Pancreas (tissue), 10 donors: ENCODE measurements at regions not wholly inside any gene's neighbourhood (a gene's known extent, or its start where the extent isn't known, plus 50 kb on each side); places are given as distances from the start of the nearest gene placed in this dataset.

Source experiments
- ATAC-seq, 4 donors: fragments of 200-7000 bp; cut with Tn5 transposase; one replicate each; pipeline versions ENCODE4 v1.8.0 to v1.9.1; 2020; ENCODE audit warnings: mild to moderate bottlenecking in 4 of 4, moderate library complexity in 4 of 4
- DNase-seq, 6 donors: peaks; one replicate each; pipeline ENCODE4 v3.0.0-alpha.2; 2020
- FAIRE-seq: peaks from 2 replicates; lab custom pipeline; 2012; peaks lifted over from hg19 to GRCh38; lab: Jason Lieb, UNC
- H3K27ac ChIP-seq, 4 donors: fragments of 200-600 bp; sonication (generic); 1 replicate in 3 of 4; 2 replicates in 1 of 4; pipeline versions ENCODE4 v1.5.0 to v1.8.0; 2020
- H3K27me3 ChIP-seq, 4 donors: fragments of 200-600 bp; one replicate each; pipeline ENCODE4 v1.8.0; 2021
- H3K36me3 ChIP-seq, 3 donors: fragments of 200-600 bp; sonication (generic) in 1 of 3; one replicate each; pipeline versions ENCODE4 v1.5.0 to v1.8.0; 2020 to 2021
- H3K4me1 ChIP-seq, 3 donors: fragments of 200-600 bp; one replicate each; pipeline ENCODE4 v1.8.0; 2021
- H3K4me3 ChIP-seq, 4 donors: fragments of 200-600 bp; sonication (generic) in 2 of 4; one replicate each; pipeline versions ENCODE4 v1.5.0 to v1.8.0; 2020 to 2021
- H3K9me3 ChIP-seq, 4 donors: fragments of 200-600 bp; one replicate each; pipeline ENCODE4 v1.8.0; 2021
- CTCF ChIP-seq, 4 donors: fragments of 200-600 bp; sonication (generic) in 3 of 4; IDR thresholded peaks; one replicate each; pipeline versions ENCODE4 v1.5.0 to v1.8.0; 2021; ENCODE audit warnings: antibody characterized with exemption in 4 of 4
- WGBS, 2 donors: extraction: QIAGEN DNeasy Blood & Tissue Kit; methylation state at CpG; one replicate each; pipeline ENCODE4 v1.1.7; 2013; 5-methylcytosine and 5-hydroxymethylcytosine counted together
- intact Hi-C, 3 donors: fragments of 100-400 bp; cut with DNase I; formaldehyde crosslinking; loops; one replicate each; pipeline versions ENCODE4 v1.11.1 to v1.14.2; 2022
- donor health status: healthy with polysubstance abuse.
- donor health status: DM: no; HTN: no; CAD: no; lungs with moderate emphysema.
- donor health status: DM: no; HTN: no; CAD: no.
- donor health status: control.
- donor health status: control.
- donor health status: Bipolar disorder and iron deficiency.
- donor health status: DM: yes; HTN: yes; CAD: no.
- donor health status: DM: no; HTN: no; CAD: no.
- donor health status: DM: no; HTN: no; CAD: no.
- donor health status: DM: yes; HTN: yes; CAD: no.

DNA sequence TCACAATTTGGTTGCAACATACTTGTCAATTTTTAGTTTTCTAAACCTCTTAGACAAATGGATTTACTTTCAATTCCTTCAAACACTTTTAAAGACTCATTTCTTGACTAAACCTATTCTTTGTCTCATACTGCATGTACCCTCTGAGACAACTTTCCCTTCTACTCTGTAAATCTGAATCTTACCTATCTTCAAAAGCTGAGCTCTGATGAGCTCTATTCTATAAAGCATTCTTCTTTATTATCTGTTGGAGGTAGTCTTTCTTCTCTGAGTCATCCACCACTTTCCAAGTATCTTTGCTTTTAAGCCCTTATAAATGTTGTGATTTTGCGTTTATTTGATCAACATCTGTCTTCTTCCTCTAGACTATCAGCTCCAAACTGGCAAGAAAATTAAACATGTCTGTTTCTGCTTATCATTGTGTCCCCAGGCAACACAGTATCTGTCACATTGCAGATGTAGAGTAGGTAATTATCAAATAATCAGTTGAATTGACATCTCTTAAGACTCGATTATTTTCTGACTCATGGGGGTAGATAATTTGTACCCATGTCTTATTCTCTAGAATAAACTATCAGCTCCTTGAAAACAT, 265.6 kb upstream of the FAR2 start:
- no peak overlapping the region for H3K27ac ChIP-seq
- no peaks in the 10 kb centered on the region for H3K9me3 ChIP-seq
- intact Hi-C loops, result no loop called here
- DNase-seq, result no peak
- no peaks in the 10 kb centered on the region for H3K4me1 ChIP-seq
- no peaks in the 10 kb centered on the region for H3K27me3 ChIP-seq
- H3K4me3 ChIP-seq, result no peak overlapping the region
- H3K36me3 ChIP-seq, result no peaks in the 10 kb centered on the region
- ATAC-seq, result no peak
- no peak for TF ChIP-seq CTCF (IDR thresholded peaks at IDR 0.05)
- WGBS, 2 donors, result 12 to 31% methylated on average over 2 of the region's 2 CpGs
- FAIRE-seq, result no peak

GRCh38 chr12:28884904-28885679, 264.0 kb upstream of the FAR2 start:
- Histone ChIP-seq H3K36me3 (no peaks in the 10 kb centered on the region), H3K4me1 (no peaks in the 10 kb centered on the region), H3K27me3 (no peaks in the 10 kb centered on the region), H3K27ac (no peak overlapping the region), H3K4me3 (no peak overlapping the region), H3K9me3 (no peaks in the 10 kb centered on the region)
- no peak for TF ChIP-seq CTCF (IDR thresholded peaks at IDR 0.05)
- FAIRE-seq, result no peak
- 49 to 56% methylated on average over 3 of the region's 3 CpGs for WGBS, 2 donors
- intact Hi-C loops, result no loop called here
- no peak for DNase-seq
- no peak for ATAC-seq

GRCh38 chr12:28885928-28886327, 263.1 kb upstream of the FAR2 start:
- no peak overlapping the region for H3K4me3 ChIP-seq
- 66 to 78% methylated on average over 2 of the region's 2 CpGs for WGBS, 2 donors
- no peak overlapping the region for H3K27ac ChIP-seq
- ATAC-seq (no peak), FAIRE-seq (no peak), DNase-seq (no peak)
- H3K4me1 ChIP-seq, result no peaks in the 10 kb centered on the region
- H3K9me3 ChIP-seq, result no peaks in the 10 kb centered on the region
- intact Hi-C loops, result no loop called here
- no peaks in the 10 kb centered on the region for H3K27me3 ChIP-seq
- no peak for TF ChIP-seq CTCF (IDR thresholded peaks at IDR 0.05)
- no peaks in the 10 kb centered on the region for H3K36me3 ChIP-seq

GRCh38 chr12:28887461-28887990, 261.6 kb upstream of the FAR2 start:
- intact Hi-C loops, result no loop called here
- FAIRE-seq (no peak), ATAC-seq (no peak), DNase-seq (no peak)
- Histone ChIP-seq H3K9me3 (no peaks in the 10 kb centered on the region), H3K4me3 (no peak overlapping the region), H3K27me3 (no peaks in the 10 kb centered on the region), H3K4me1 (no peaks in the 10 kb centered on the region), H3K27ac (no peak overlapping the region), H3K36me3 (no peaks in the 10 kb centered on the region)
- no peak for TF ChIP-seq CTCF (IDR thresholded peaks at IDR 0.05)

DNA sequence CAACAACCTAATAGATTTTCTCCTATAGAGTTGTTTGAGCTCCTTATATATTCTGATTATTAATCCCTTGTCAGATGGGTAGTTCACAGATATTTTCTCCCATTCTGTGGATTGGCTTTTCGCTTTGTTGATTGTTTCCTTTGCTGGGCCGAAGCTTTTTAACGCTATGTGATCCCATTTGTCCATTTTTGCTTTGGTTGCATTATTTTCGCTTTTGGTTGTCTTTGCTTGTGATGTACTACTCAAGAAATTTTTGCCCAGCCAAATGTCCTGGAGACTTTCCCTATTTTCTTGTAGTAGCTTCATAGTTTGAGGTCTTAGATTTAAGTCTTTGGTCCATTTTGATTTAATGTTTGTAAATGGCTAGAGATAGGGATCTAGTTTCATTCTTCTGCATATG, 258.4 kb upstream of the FAR2 start:
- DNase-seq, result no peak
- 73 to 90% methylated on average over 4 of the region's 4 CpGs for WGBS, 2 donors
- Histone ChIP-seq H3K4me1 (no peaks in the 10 kb centered on the region), H3K27ac (no peak overlapping the region), H3K36me3 (no peaks in the 10 kb centered on the region), H3K4me3 (no peak overlapping the region), H3K9me3 (no peaks in the 10 kb centered on the region), H3K27me3 (no peaks in the 10 kb centered on the region)
- no peak for TF ChIP-seq CTCF (IDR thresholded peaks at IDR 0.05)
- no peak for ATAC-seq
- intact Hi-C loops, result no loop called here
- no peak for FAIRE-seq
